GM12873 (cell line): ENCODE measurements at regions not wholly inside any gene's neighbourhood (a gene's known extent, or its start where the extent isn't known, plus 50 kb on each side); places are given as distances from the start of the nearest gene placed in this dataset.

Experiments
- CTCF ChIP-seq: IDR thresholded peaks from 2 replicates; pipeline ENCODE4 v1.5.1; 2012; ENCODE audit warnings: low read depth, mild to moderate bottlenecking, moderate library complexity, low read length, control low read depth; ENCODE audit not compliant: insufficient read depth; ENCODE audit errors: missing control alignments

- peak; percentile 79 for TF ChIP-seq CTCF
Observed at GRCh38 chr2:43024515-43025011, 201.8 kb downstream of the ZFP36L2 start.

DNA sequence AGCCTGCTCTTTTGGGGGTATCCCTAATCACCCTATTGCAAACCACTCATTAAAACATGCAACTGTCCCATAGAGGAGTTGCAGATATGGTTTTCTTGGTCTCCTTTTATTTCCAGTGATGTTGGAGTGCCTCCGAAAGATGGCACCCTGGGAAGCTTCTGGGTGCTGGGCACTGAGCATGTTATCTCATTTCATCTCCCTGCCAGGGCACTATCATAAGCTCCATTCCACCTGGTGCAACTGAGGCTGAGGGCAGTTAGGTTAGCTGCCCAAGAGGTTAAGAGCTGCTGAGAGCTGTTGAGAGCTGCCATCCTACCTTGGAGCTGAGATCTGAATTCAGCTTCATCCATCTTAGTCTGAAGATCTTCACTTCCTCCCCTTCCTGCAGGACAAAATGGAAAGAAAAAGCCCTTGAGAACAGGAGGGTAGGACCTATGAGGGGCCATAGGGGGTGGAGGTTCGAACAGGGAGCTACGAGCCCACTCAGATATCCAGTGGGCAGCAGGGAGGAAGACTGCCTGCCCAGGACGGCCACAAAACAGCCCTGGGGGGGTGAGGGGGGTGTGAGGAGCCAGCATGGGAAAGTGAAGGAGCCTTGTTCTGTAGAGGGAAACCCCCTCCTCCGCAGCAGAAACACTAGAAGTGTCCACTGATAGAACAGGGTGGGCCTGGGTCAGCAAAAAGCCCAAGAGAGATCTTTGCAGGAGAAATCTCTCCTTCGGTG is 202.5 kb downstream of the ZFP36L2 start:
- no peak for TF ChIP-seq CTCF

- no peak for TF ChIP-seq CTCF
Observed at GRCh38 chr2:43022896-43023295, 203.5 kb downstream of the ZFP36L2 start.

- TF ChIP-seq CTCF = peak; percentile 41
Observed at GRCh38 chr2:43021791-43022509, 204.5 kb downstream of the ZFP36L2 start.

DNA sequence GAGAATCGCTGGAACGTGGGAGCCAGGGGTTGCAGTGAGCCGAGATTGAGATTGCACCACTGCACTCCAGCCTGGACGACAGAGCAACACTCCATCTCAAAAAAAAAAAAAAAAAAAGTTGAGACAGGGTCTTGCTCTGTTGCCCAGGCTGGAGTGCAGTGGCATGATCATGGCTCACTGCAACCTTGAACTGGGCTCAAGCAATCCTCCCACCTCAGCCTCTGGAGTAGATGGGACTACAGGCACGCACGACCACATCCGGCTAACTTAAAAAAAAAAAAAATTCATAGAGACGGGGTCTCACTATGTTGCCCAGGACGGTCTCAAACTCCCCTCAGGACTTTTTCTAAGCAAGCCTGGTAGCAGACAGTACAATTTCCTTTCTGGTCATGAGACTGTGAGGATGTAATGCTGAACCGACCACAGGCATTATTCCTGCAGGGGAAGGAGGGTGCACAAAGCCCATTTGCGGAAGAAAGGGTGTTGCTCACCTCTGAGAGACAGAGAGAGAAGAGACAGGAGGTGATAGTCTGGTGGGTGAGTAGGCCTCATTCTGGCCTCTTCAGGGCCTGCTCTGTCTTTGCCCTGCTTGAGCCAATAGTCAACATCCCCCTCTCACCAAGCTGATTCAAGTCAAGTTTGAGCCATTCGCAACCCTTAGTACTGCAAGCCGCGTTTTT is 205.3 kb downstream of the ZFP36L2 start:
- no peak for TF ChIP-seq CTCF

DNA sequence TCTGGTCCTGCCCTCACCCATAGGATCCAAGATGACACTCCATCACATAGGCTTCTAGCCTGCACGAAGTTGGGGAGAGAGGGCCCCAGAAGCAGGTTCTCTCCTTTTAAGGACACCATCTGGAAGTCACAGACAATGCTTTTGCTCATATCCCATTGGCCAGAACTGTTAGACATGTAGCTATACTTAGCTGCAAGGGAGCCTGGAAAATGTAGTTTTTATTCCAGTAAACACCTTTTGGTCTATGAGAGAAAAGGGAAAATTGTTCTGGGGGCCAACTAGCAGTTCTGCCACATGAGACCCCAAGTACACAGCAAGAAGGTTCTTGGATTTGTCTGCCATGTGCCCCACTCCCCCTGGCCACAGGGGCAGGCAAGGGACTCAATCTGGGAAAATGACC is 206.1 kb downstream of the ZFP36L2 start:
- TF ChIP-seq CTCF = no peak
